Endothelial cell of umbilical vein (primary cell): ENCODE measurements at regions not wholly inside any gene's neighbourhood (a gene's known extent, or its start where the extent isn't known, plus 50 kb on each side); places are given as distances from the start of the nearest gene placed in this dataset.

Experiments used
- BruUV-seq: library from RNA; stranded (reverse); fragments of 400-500 nt; replicated peaks from 2 replicates; lab custom pipeline; 2021; lab: Mats Ljungman, UMichigan
- CTCF ChIA-PET: fragments of 300-600, 350-600 bp; sonication (Branson Sonifier 250); formaldehyde crosslinking; loops from one replicate; lab custom pipeline; 2021; ENCODE audit warnings: antibody characterized with exemption, inconsistent platforms; lab: Charles Lee
- POLR2A ChIA-PET: fragments of 300-600, 350-600 bp; sonication (Branson Sonifier 250); formaldehyde crosslinking; loops from one replicate; lab custom pipeline; 2021; ENCODE audit warnings: antibody characterized with exemption, inconsistent platforms; lab: Charles Lee
- DNase-seq: peaks from one replicate; pipeline ENCODE4 v3.0.0-alpha.2; 2011; ENCODE audit warnings: low read depth, low spot score
- FAIRE-seq: peaks from 2 replicates; lab custom pipeline; 2011; peaks lifted over from hg19 to GRCh38; lab: Jason Lieb, UNC
- H2AFZ ChIP-seq: 2 replicates; pipeline ENCODE4 v1.6.0; 2012; ENCODE audit warnings: low read depth, low read length, control low read depth, inconsistent platforms
- H3K27ac ChIP-seq: 2 replicates; pipeline ENCODE4 v1.5.1; 2011; ENCODE audit warnings: low read depth, mild to moderate bottlenecking, control low read depth, low read length, moderate library complexity; ENCODE audit not compliant: insufficient read depth
- H3K27me3 ChIP-seq, 2 experiments: 2 replicates each; pipeline versions ENCODE4 v1.6.0 to v1.6.1; 2011; ENCODE audit warnings: low read length in 2 of 2, mixed read lengths in 1 of 2; ENCODE audit not compliant: control insufficient read depth in 2 of 2, insufficient read depth in 2 of 2
- H3K36me3 ChIP-seq, 2 experiments: 2 replicates in 1 of 2; 3 replicates in 1 of 2; pipeline ENCODE4 v1.5.1; 2011; ENCODE audit warnings: low read length in 2 of 2, mild to moderate bottlenecking in 1 of 2, moderate library complexity in 1 of 2; ENCODE audit not compliant: control insufficient read depth in 2 of 2, insufficient read depth in 2 of 2; ENCODE audit errors: extremely low read depth in 1 of 2
- H3K4me1 ChIP-seq: 3 replicates; pipeline ENCODE4 v1.5.1; 2011; ENCODE audit warnings: mild to moderate bottlenecking, low read length; ENCODE audit not compliant: control insufficient read depth, insufficient read depth; ENCODE audit errors: extremely low read depth
- H3K4me2 ChIP-seq: 2 replicates; pipeline ENCODE4 v1.6.1; 2011; ENCODE audit warnings: low read length, control low read depth, mixed read lengths; ENCODE audit not compliant: insufficient read depth
- H3K4me3 ChIP-seq, 3 experiments: fragments of 200-600 bp in 1 of 3; sonication (generic), shearing (Covaris generic) in 1 of 3; replicated peaks in 1 of 3; 2 replicates each; pipeline ENCODE4 v1.5.1; 2011 to 2016; ENCODE audit warnings: control low read depth in 3 of 3, low read length in 3 of 3, mild to moderate bottlenecking in 2 of 3, inconsistent platforms in 1 of 3, low read depth in 1 of 3, moderate library complexity in 1 of 3; ENCODE audit not compliant: insufficient read depth in 1 of 3
- H3K79me2 ChIP-seq: 2 replicates; pipeline ENCODE4 v1.6.0; 2012; ENCODE audit warnings: low read length, inconsistent platforms; ENCODE audit not compliant: control insufficient read depth, insufficient read depth
- H3K9ac ChIP-seq: replicated peaks from 2 replicates; pipeline ENCODE3; 2011; ENCODE audit warnings: low read length, control low read depth; ENCODE audit not compliant: insufficient read depth; ENCODE audit errors: extremely low read depth
- H3K9me1 ChIP-seq: replicated peaks from 3 replicates; pipeline ENCODE4 v1.6.0; 2011; ENCODE audit warnings: mild to moderate bottlenecking, low read length; ENCODE audit not compliant: control insufficient read depth, insufficient read depth; ENCODE audit errors: extremely low read depth
- H3K9me3 ChIP-seq: replicated peaks from 2 replicates; pipeline ENCODE4 v1.5.1; 2012; ENCODE audit warnings: low read length, inconsistent platforms; ENCODE audit not compliant: control insufficient read depth, insufficient read depth
- H4K20me1 ChIP-seq: replicated peaks from 2 replicates; pipeline ENCODE3; 2011; ENCODE audit warnings: mild to moderate bottlenecking, low read length; ENCODE audit not compliant: control insufficient read depth, insufficient read depth; ENCODE audit errors: extremely low read depth
- CTCF ChIP-seq, 2 donors: IDR thresholded peaks; 1 replicate in 1 of 2; 2 replicates in 1 of 2; pipeline ENCODE4 v1.5.1; 2011; ENCODE audit warnings: low read length in 2 of 2, mild to moderate bottlenecking in 2 of 2, moderate library complexity in 2 of 2, control low read depth in 1 of 2, inconsistent platforms in 1 of 2, low read depth in 1 of 2; ENCODE audit not compliant: insufficient read depth in 1 of 2; ENCODE audit errors: extremely low read depth in 1 of 2
- EZH2 ChIP-seq: IDR thresholded peaks from 2 replicates; pipeline ENCODE4 v1.6.1; 2012; ENCODE audit warnings: borderline replicate concordance, low read depth, mild to moderate bottlenecking, moderate library complexity, low read length, inconsistent platforms; ENCODE audit not compliant: severe bottlenecking
- FOS ChIP-seq: IDR thresholded peaks from 2 replicates; pipeline ENCODE4 v1.6.1; 2011; ENCODE audit warnings: mild to moderate bottlenecking, low read length, moderate library complexity, borderline replicate concordance; ENCODE audit not compliant: insufficient read depth
- GATA2 ChIP-seq: IDR thresholded peaks from 2 replicates; pipeline ENCODE4 v1.7.0; 2011; ENCODE audit warnings: low read depth, mild to moderate bottlenecking, moderate library complexity, mixed read lengths, low read length; ENCODE audit not compliant: insufficient read length, insufficient read depth
- JUN ChIP-seq: IDR thresholded peaks from 2 replicates; pipeline ENCODE4 v1.6.1; 2011; ENCODE audit warnings: borderline replicate concordance, low read depth; ENCODE audit not compliant: insufficient read length, insufficient read depth
- MAX ChIP-seq: IDR thresholded peaks from 2 replicates; pipeline ENCODE4 v1.6.1; 2011; ENCODE audit not compliant: insufficient read depth, insufficient read length
- MYC ChIP-seq: IDR thresholded peaks from one replicate; pipeline ENCODE4 v1.6.1; 2011; ENCODE audit warnings: mild to moderate bottlenecking, low read depth, low read length
- POLR2A ChIP-seq: IDR thresholded peaks from 2 replicates; pipeline ENCODE4 v1.6.1; 2012; ENCODE audit warnings: low read depth, mild to moderate bottlenecking, control low read depth, low read length
- POLR2AphosphoS5 ChIP-seq: IDR thresholded peaks from 2 replicates; pipeline ENCODE4 v1.6.1; 2012; ENCODE audit warnings: low read depth, mild to moderate bottlenecking, control low read depth, low read length, moderate library complexity; ENCODE audit not compliant: insufficient read depth
- dilution Hi-C: fragments of 300-500 bp; cut with MboI; formaldehyde crosslinking; loops from one replicate; pipeline ENCODE4 v1.15.0; 2019; ENCODE audit warnings: low sequenced_read_pairs; ENCODE audit not compliant: extremely low pct_ligation_motif_present
- intact Hi-C: fragments of 100-400 bp; cut with micrococcal nuclease; formaldehyde crosslinking; loops from one replicate; pipeline ENCODE4 v1.10.0; 2022

GRCh38 chr16:85545227-85545818, 67.8 kb upstream of the GSE1 start:
- H3K4me1 ChIP-seq = no peaks in the 10 kb centered on the region
- H3K36me3 ChIP-seq = no peaks in the 10 kb centered on the region
- ChIA-PET POLR2A (no interaction called here), CTCF (interaction anchor here (1.0 kb wide), 1 partner anchor 124 kb away, joined by 3 read pairs; no protein-coding TSS in a partner anchor)
- no peaks in the 10 kb centered on the region for H3K9me3 ChIP-seq
- intact Hi-C loops = no loop called here
- H3K27me3 ChIP-seq = no peaks in the 10 kb centered on the region
- no peaks in the 10 kb centered on the region for H3K9me1 ChIP-seq
- TF ChIP-seq GATA2 (no peak), FOS (no peak), JUN (no peak), MYC (no peak)
- H3K79me2 ChIP-seq = no peaks in the 10 kb centered on the region
- dilution Hi-C loops = no loop called here
- no peak overlapping the region for H3K4me2 ChIP-seq
- H3K27ac ChIP-seq = no peak overlapping the region
- no peak overlapping the region for H3K4me3 ChIP-seq
- H3K9ac ChIP-seq = no peak overlapping the region
- DNase-seq (no peak), FAIRE-seq (no peak)
- no TSS peak for BruUV-seq
- H2AFZ ChIP-seq = no peak overlapping the region
- no peaks in the 10 kb centered on the region for H4K20me1 ChIP-seq

- POLR2A ChIA-PET = no interaction called here
- Histone ChIP-seq H3K4me2 (no peak overlapping the region), H2AFZ (no peak overlapping the region), H4K20me1 (no peaks in the 10 kb centered on the region), H3K4me1 (no peaks in the 10 kb centered on the region), H3K27me3 (no peaks in the 10 kb centered on the region), H3K27ac (no peak overlapping the region), H3K4me3 (no peak overlapping the region), H3K9me1 (no peaks in the 10 kb centered on the region), H3K9ac (no peak overlapping the region), H3K36me3 (no peaks in the 10 kb centered on the region), H3K79me2 (no peaks in the 10 kb centered on the region), H3K9me3 (no peaks in the 10 kb centered on the region)
- CTCF ChIA-PET = interaction anchor here (1.3 kb wide), 1 partner anchor 17 kb away, joined by 3 read pairs; no protein-coding TSS in a partner anchor
- intact Hi-C loops (no loop called here), dilution Hi-C loops (no loop called here)
- DNase-seq (no peak), FAIRE-seq (no peak)
- TF ChIP-seq MYC (no peak), POLR2AphosphoS5 (no peak), FOS (no peak), GATA2 (no peak), EZH2 (no peak), CTCF (IDR thresholded peaks at IDR 0.05; ENCODE audit: extremely low read depth in 1 of 2, insufficient read depth in 1 of 2, low read depth in 1 of 2, low read length in 2 of 2) (no peak), JUN (no peak), MAX (no peak), POLR2A (no peak)
- no TSS peak for BruUV-seq
These were observed 66.3 kb upstream of the GSE1 start for GRCh38 chr16:85546585-85547447.
